RWPE2 (cell line): ENCODE measurements at regions not wholly inside any gene's neighbourhood (a gene's known extent, or its start where the extent isn't known, plus 50 kb on each side); places are given as distances from the start of the nearest gene placed in this dataset.

Source experiments
- ATAC-seq: fragments of 200-7000 bp; cut with Tn5 transposase; 3 replicates; pipeline ENCODE4 v1.9.1; 2021; ENCODE audit warnings: low read depth
- DNase-seq: peaks from one replicate; pipeline ENCODE4 v3.0.0-alpha.2; 2020; ENCODE audit warnings: low spot score
- H3K27ac ChIP-seq: fragments of 450-650 bp; 2 replicates; pipeline ENCODE4 v1.5.1; 2017; ENCODE audit warnings: mild to moderate bottlenecking; ENCODE audit not compliant: poor library complexity, severe bottlenecking
- H3K27me3 ChIP-seq: fragments of 250-450 bp; sonication (Bioruptor Pico); 2 replicates; pipeline ENCODE4 v1.5.1; 2021; ENCODE audit warnings: mild to moderate bottlenecking, moderate library complexity; ENCODE audit not compliant: insufficient read depth, poor library complexity, severe bottlenecking
- H3K36me3 ChIP-seq: fragments of 250-450 bp; sonication (Bioruptor Pico); 2 replicates; pipeline ENCODE4 v1.5.1; 2020; ENCODE audit warnings: low read depth, mild to moderate bottlenecking, moderate library complexity
- H3K4me1 ChIP-seq: fragments of 250-450 bp; sonication (Bioruptor Pico); 2 replicates; pipeline ENCODE4 v1.5.1; 2021; ENCODE audit warnings: mild to moderate bottlenecking, moderate library complexity; ENCODE audit not compliant: insufficient read depth, poor library complexity, severe bottlenecking
- H3K4me3 ChIP-seq: fragments of 250-450 bp; sonication (Bioruptor Pico); 2 replicates; pipeline ENCODE4 v1.5.1; 2021; ENCODE audit warnings: mild to moderate bottlenecking, moderate library complexity; ENCODE audit not compliant: severe bottlenecking
- H3K9me3 ChIP-seq: fragments of 250-450 bp; sonication (Bioruptor Pico); 2 replicates; pipeline ENCODE4 v1.5.1; 2021; ENCODE audit warnings: mild to moderate bottlenecking, moderate library complexity; ENCODE audit not compliant: severe bottlenecking
- CTCF ChIP-seq: fragments of 450-650 bp; IDR thresholded peaks from one replicate; pipeline ENCODE4 v1.5.1; 2017; ENCODE audit warnings: mild to moderate bottlenecking, moderate library complexity; ENCODE audit not compliant: poor library complexity, severe bottlenecking

- H3K9me3 ChIP-seq, result no peaks in the 10 kb centered on the region
- no peak for ATAC-seq
- no peak overlapping the region for H3K4me3 ChIP-seq
- H3K36me3 ChIP-seq, result no peaks in the 10 kb centered on the region
- H3K4me1 ChIP-seq, result no peaks in the 10 kb centered on the region
- H3K27ac ChIP-seq, result no peak overlapping the region
- DNase-seq, result no peak
- TF ChIP-seq CTCF, result no peak
- H3K27me3 ChIP-seq, result no peaks in the 10 kb centered on the region
Measured at GRCh38 chr1:110726755-110727154, 52.0 kb upstream of the KCNA3 start.
